Cardiac muscle cell (in vitro differentiated cells and primary cell): ENCODE measurements at regions not wholly inside any gene's neighbourhood (a gene's known extent, or its start where the extent isn't known, plus 50 kb on each side); places are given as distances from the start of the nearest gene placed in this dataset.
A peak's percentile ranks its signal among the peaks of the same experiment; 100 is the strongest.

ENCODE experiments used
- DNase-seq, 2 donors: peaks; one replicate each; pipeline versions ENCODE4 v3.0.0 to v3.0.0-alpha.2; 2010 to 2017; ENCODE audit warnings: low read depth in 1 of 2, low spot score in 1 of 2
- H3K27ac ChIP-seq: fragments of 200-600 bp; sonication (generic); 2 replicates; pipeline ENCODE4 v1.5.1; 2016
- H3K27me3 ChIP-seq: fragments of 200-600 bp; sonication (generic); 2 replicates; pipeline ENCODE4 v1.6.0; 2016; ENCODE audit warnings: control low read depth
- H3K36me3 ChIP-seq: fragments of 200-600 bp; sonication (generic); 2 replicates; pipeline ENCODE4 v1.5.1; 2016; ENCODE audit warnings: control low read depth
- H3K4me1 ChIP-seq: fragments of 200-600 bp; sonication (generic); 2 replicates; pipeline ENCODE4 v1.8.1; 2017; ENCODE audit warnings: low read depth, mild to moderate bottlenecking, mixed run types
- H3K4me3 ChIP-seq: fragments of 200-600 bp; sonication (generic); 2 replicates; pipeline ENCODE4 v1.5.1; 2016; ENCODE audit warnings: mild to moderate bottlenecking
- H3K9me3 ChIP-seq: fragments of 200-600 bp; sonication (generic); 2 replicates; pipeline ENCODE4 v1.5.1; 2017; ENCODE audit warnings: low read depth, mild to moderate bottlenecking, control low read depth
- CTCF ChIP-seq: IDR thresholded peaks from 2 replicates; pipeline ENCODE4 v1.5.1; 2012; ENCODE audit warnings: low read depth, mild to moderate bottlenecking, low read length

- Histone ChIP-seq H3K4me3 (no peak overlapping the region), H3K36me3 (no peaks in the 10 kb centered on the region), H3K9me3 (no peaks in the 10 kb centered on the region), H3K27me3 (no peaks in the 10 kb centered on the region), H3K27ac (no peak overlapping the region), H3K4me1 (peaks cover 21% of the 10 kb centered on the region)
- TF ChIP-seq CTCF: no peak
- DNase-seq: no peak
These were observed 189.2 kb downstream of the PCSK1 start for GRCh38 chr5:96243862-96244261.

GRCh38 chr5:96243203-96243602, 189.8 kb downstream of the PCSK1 start:
- DNase-seq: no peak
- no peak for TF ChIP-seq CTCF
- H3K27ac ChIP-seq: no peak overlapping the region

GRCh38 chr5:96242571-96242970, 190.5 kb downstream of the PCSK1 start:
- TF ChIP-seq CTCF: no peak
- Histone ChIP-seq H3K27me3 (no peaks in the 10 kb centered on the region), H3K9me3 (no peaks in the 10 kb centered on the region), H3K4me1 (peaks cover 14% of the 10 kb centered on the region), H3K4me3 (no peak overlapping the region), H3K27ac (no peak overlapping the region), H3K36me3 (no peaks in the 10 kb centered on the region)
- DNase-seq: no peak

More at GRCh38 chr5:96243203-96243602, 189.8 kb downstream of the PCSK1 start:
- Histone ChIP-seq H3K9me3 (no peaks in the 10 kb centered on the region), H3K27me3 (no peaks in the 10 kb centered on the region), H3K36me3 (no peaks in the 10 kb centered on the region), H3K4me3 (no peak overlapping the region), H3K4me1 (peaks cover 20% of the 10 kb centered on the region)

GRCh38 chr5:96236831-96237230, 196.2 kb downstream of the PCSK1 start:
- TF ChIP-seq CTCF: no peak
- Histone ChIP-seq H3K27ac (peak overlapping the region; percentile 26), H3K9me3 (no peaks in the 10 kb centered on the region), H3K4me1 (peaks cover 16% of the 10 kb centered on the region), H3K36me3 (no peaks in the 10 kb centered on the region), H3K27me3 (no peaks in the 10 kb centered on the region), H3K4me3 (no peak overlapping the region)
- DNase-seq: no peak

- H3K36me3 ChIP-seq: no peaks in the 10 kb centered on the region
- H3K4me3 ChIP-seq: no peak overlapping the region
- H3K9me3 ChIP-seq: no peaks in the 10 kb centered on the region
- H3K27me3 ChIP-seq: no peaks in the 10 kb centered on the region
- TF ChIP-seq CTCF: no peak
- H3K4me1 ChIP-seq: peaks cover 16% of the 10 kb centered on the region
- no peak overlapping the region for H3K27ac ChIP-seq
- no peak for DNase-seq
These were observed 197.0 kb downstream of the PCSK1 start for GRCh38 chr5:96236051-96236450.
